ENCODE measurements at regions not wholly inside any gene's neighbourhood (a gene's known extent, or its start where the extent isn't known, plus 50 kb on each side); places are given as distances from the start of the nearest gene placed in this dataset.

GRCh38 chr12:89928467-89928866 lies 219.8 kb upstream of the ATP2B1 start:
- H3K4me3 ChIP-seq (ENCODE audit: low read depth, low read length): peak overlapping the region; percentile 77
- no peak for TF ChIP-seq CTCF (IDR thresholded peaks at IDR 0.05; ENCODE audit: insufficient read depth, low read depth, low read length, missing control alignments)
- DNase-seq (ENCODE audit: low read depth): peak; percentile 57

- no peak for TF ChIP-seq CTCF (IDR thresholded peaks at IDR 0.05; ENCODE audit: insufficient read depth, low read depth, low read length, missing control alignments)
- DNase-seq (ENCODE audit: low read depth): peak; percentile 90
- H3K4me3 ChIP-seq (ENCODE audit: low read depth, low read length): peak overlapping the region; percentile 77
Measured at GRCh38 chr12:89927226-89927698, 218.6 kb upstream of the ATP2B1 start.

- DNase-seq (ENCODE audit: low read depth): no peak
- no peak overlapping the region for H3K4me3 ChIP-seq (ENCODE audit: low read depth, low read length)
- no peak for TF ChIP-seq CTCF (IDR thresholded peaks at IDR 0.05; ENCODE audit: insufficient read depth, low read depth, low read length, missing control alignments)
Measured at GRCh38 chr12:89924191-89924590, 215.6 kb upstream of the ATP2B1 start.

- TF ChIP-seq CTCF (IDR thresholded peaks at IDR 0.05; ENCODE audit: insufficient read depth, low read depth, low read length, missing control alignments): no peak
- H3K4me3 ChIP-seq (ENCODE audit: low read depth, low read length): no peak overlapping the region
- no peak for DNase-seq (ENCODE audit: low read depth)
Measured at GRCh38 chr12:89923091-89923490, 214.5 kb upstream of the ATP2B1 start.

- no peak for DNase-seq (ENCODE audit: low read depth)
- H3K4me3 ChIP-seq (ENCODE audit: low read depth, low read length): no peak overlapping the region
- no peak for TF ChIP-seq CTCF (IDR thresholded peaks at IDR 0.05; ENCODE audit: insufficient read depth, low read depth, low read length, missing control alignments)
Measured at GRCh38 chr12:89920866-89921265, 212.2 kb upstream of the ATP2B1 start.

- TF ChIP-seq CTCF (IDR thresholded peaks at IDR 0.05; ENCODE audit: insufficient read depth, low read depth, low read length, missing control alignments): no peak
- no peak for DNase-seq (ENCODE audit: low read depth)
- H3K4me3 ChIP-seq (ENCODE audit: low read depth, low read length): no peak overlapping the region
Measured at GRCh38 chr12:89919241-89919906, 210.7 kb upstream of the ATP2B1 start.
